SK-N-SH (cell line): ENCODE measurements at regions not wholly inside any gene's neighbourhood (a gene's known extent, or its start where the extent isn't known, plus 50 kb on each side); places are given as distances from the start of the nearest gene placed in this dataset.

ENCODE experiments used
- CTCF ChIA-PET: fragments of 300-600, 350-600 bp; formaldehyde crosslinking; extraction: SDS; loops from one replicate; lab custom pipeline; 2021; lab: Yijun Ruan, JAX
- POLR2A ChIA-PET: fragments of 350-600 bp; sonication (Branson Sonifier 250); formaldehyde crosslinking; extraction: SDS; loops from one replicate; lab custom pipeline; 2020; ENCODE audit warnings: antibody characterized with exemption, inconsistent platforms; lab: Yijun Ruan, JAX
- DNase-seq: peaks from one replicate; pipeline ENCODE4 v3.0.0; 2012
- H2AFZ ChIP-seq: fragments of 200-600 bp; sonication (generic); 2 replicates; pipeline ENCODE4 v1.8.1; 2016; ENCODE audit warnings: antibody characterized with exemption, mild to moderate bottlenecking, low read depth
- H3F3A ChIP-seq: fragments of 200-600 bp; sonication (generic); replicated peaks from 2 replicates; pipeline ENCODE3; 2016; ENCODE audit warnings: antibody characterized with exemption, mild to moderate bottlenecking; ENCODE audit not compliant: insufficient read depth
- H3K27ac ChIP-seq, 2 experiments: fragments of 200-500 bp in 1 of 2; fragments of 200-600 bp in 1 of 2; sonication (Bioruptor generic) in 1 of 2; sonication (generic), shearing (Covaris generic) in 1 of 2; 2 replicates each; pipeline versions ENCODE4 v1.5.1 to v1.6.1; 2014 to 2016; ENCODE audit warnings: low read depth in 2 of 2, inconsistent platforms in 1 of 2, low read length in 1 of 2, mild to moderate bottlenecking in 1 of 2, mixed read lengths in 1 of 2
- H3K27me3 ChIP-seq: fragments of 200-600 bp; sonication (generic), shearing (Covaris generic); 2 replicates; pipeline ENCODE4 v1.6.1; 2016; ENCODE audit warnings: mixed run types; ENCODE audit not compliant: insufficient read depth
- H3K36me3 ChIP-seq, 2 experiments: fragments of 200-500 bp in 1 of 2; fragments of 200-600 bp in 1 of 2; sonication (Bioruptor generic) in 1 of 2; sonication (generic) in 1 of 2; replicated peaks in 1 of 2; 2 replicates each; pipeline versions ENCODE3 to v1.5.1; 2014 to 2016; ENCODE audit warnings: low read length in 1 of 2, mild to moderate bottlenecking in 1 of 2; ENCODE audit not compliant: insufficient read depth in 2 of 2, control insufficient read depth in 1 of 2
- H3K4me1 ChIP-seq, 2 experiments: fragments of 200-500 bp in 1 of 2; fragments of 200-600 bp in 1 of 2; sonication (Bioruptor generic) in 1 of 2; sonication (generic), shearing (Covaris generic) in 1 of 2; 2 replicates each; pipeline versions ENCODE4 v1.5.1 to v1.6.1; 2014 to 2016; ENCODE audit warnings: low read depth in 1 of 2, low read length in 1 of 2, mixed run types in 1 of 2; ENCODE audit not compliant: insufficient read depth in 2 of 2, control insufficient read depth in 1 of 2
- H3K4me2 ChIP-seq: fragments of 200-600 bp; sonication (generic), shearing (Covaris generic); 2 replicates; pipeline ENCODE4 v1.6.1; 2017; ENCODE audit warnings: mixed run types
- H3K4me3 ChIP-seq, 2 experiments: fragments of 200-500 bp in 1 of 2; fragments of 200-600 bp in 1 of 2; sonication (Bioruptor generic) in 1 of 2; sonication (generic), shearing (Covaris generic) in 1 of 2; 2 replicates each; pipeline versions ENCODE4 v1.5.1 to v1.8.1; 2014 to 2016; ENCODE audit warnings: low read depth in 2 of 2, inconsistent platforms in 1 of 2, low read length in 1 of 2, mild to moderate bottlenecking in 1 of 2, mixed read lengths in 1 of 2, moderate library complexity in 1 of 2
- H3K79me2 ChIP-seq: fragments of 200-600 bp; sonication (generic); 2 replicates; pipeline ENCODE4 v1.8.1; 2017; ENCODE audit warnings: mild to moderate bottlenecking; ENCODE audit not compliant: insufficient read depth
- H3K9ac ChIP-seq: fragments of 200-600 bp; sonication (generic); 2 replicates; pipeline ENCODE4 v1.6.1; 2017; ENCODE audit warnings: mixed run types
- H3K9me2 ChIP-seq: fragments of 200-600 bp; sonication (generic); 2 replicates; pipeline ENCODE4 v1.6.1; 2017; ENCODE audit warnings: mixed run types
- H3K9me3 ChIP-seq: fragments of 200-600 bp; sonication (generic); 2 replicates; pipeline ENCODE4 v1.6.1; 2017; ENCODE audit warnings: mixed run types, mild to moderate bottlenecking, moderate library complexity
- H4K20me1 ChIP-seq: fragments of 200-600 bp; sonication (generic); 2 replicates; pipeline ENCODE4 v1.6.1; 2017; ENCODE audit warnings: mild to moderate bottlenecking, mixed run types; ENCODE audit not compliant: insufficient read depth
- CHD2 ChIP-seq: fragments of 150-350 bp; IDR thresholded peaks from 2 replicates; pipeline ENCODE4 v1.6.1; 2018; ENCODE audit warnings: low read length; ENCODE audit not compliant: partially characterized antibody
- EP300 ChIP-seq, 2 experiments: IDR thresholded peaks; 2 replicates each; pipeline versions ENCODE4 v1.4.0 to v1.6.1; 2012; ENCODE audit warnings: borderline replicate concordance in 1 of 2, low read depth in 1 of 2, low read length in 1 of 2
- FOSL2 ChIP-seq: IDR thresholded peaks from 2 replicates; pipeline ENCODE4 v1.4.0; 2012; ENCODE audit warnings: low read depth, mild to moderate bottlenecking, moderate library complexity, borderline replicate concordance
- FOXM1 ChIP-seq: IDR thresholded peaks from 2 replicates; pipeline ENCODE4 v1.4.0; 2012; ENCODE audit warnings: low read depth, mild to moderate bottlenecking
- GATA2 ChIP-seq: sonication (generic); formaldehyde crosslinking; IDR thresholded peaks from 2 replicates; pipeline ENCODE4 v1.5.0; 2020; ENCODE audit warnings: mild to moderate bottlenecking, missing genetic modification reagents
- MEF2A ChIP-seq: IDR thresholded peaks from 2 replicates; pipeline ENCODE4 v1.4.0; 2012; ENCODE audit warnings: low read depth, borderline replicate concordance
- MXI1 ChIP-seq: IDR thresholded peaks from 2 replicates; pipeline ENCODE4 v1.6.1; 2012; ENCODE audit warnings: mild to moderate bottlenecking, low read depth, low read length, improper control_type of control experiment
- NFIC ChIP-seq: IDR thresholded peaks from 2 replicates; pipeline ENCODE4 v1.4.0; 2012; ENCODE audit warnings: borderline replicate concordance
- RXRA ChIP-seq: IDR thresholded peaks from 2 replicates; pipeline ENCODE4 v1.4.0; 2012; ENCODE audit warnings: low read depth, mild to moderate bottlenecking, borderline replicate concordance
- SMC3 ChIP-seq: IDR thresholded peaks from 2 replicates; pipeline ENCODE4 v1.6.1; 2012; ENCODE audit warnings: low read depth, low read length, improper control_type of control experiment
- TAF1 ChIP-seq: IDR thresholded peaks from 2 replicates; pipeline ENCODE4 v1.6.1; 2012; ENCODE audit warnings: low read depth, mild to moderate bottlenecking, low read length, moderate library complexity, borderline replicate concordance
- ZBTB33 ChIP-seq: IDR thresholded peaks from 2 replicates; pipeline ENCODE4 v1.4.0; 2012; ENCODE audit warnings: low read depth, borderline replicate concordance
- WGBS: methylation state at CpG from one replicate; pipeline ENCODE4 v1.1.6; 2017; ENCODE audit warnings: low lambda C conversion rate; 5-methylcytosine and 5-hydroxymethylcytosine counted together
- TF ChIP-seq, protein P1 (sequence below): IDR thresholded peaks from 2 replicates; pipeline ENCODE4 v1.6.1; 2012; ENCODE audit warnings: mild to moderate bottlenecking, low read depth, low read length, moderate library complexity
- TF ChIP-seq, protein P2 (sequence below): fragments of 150-350 bp; IDR thresholded peaks from 2 replicates; pipeline ENCODE4 v1.6.1; 2016; ENCODE audit warnings: mild to moderate bottlenecking, low read depth, low read length

- TF ChIP-seq, protein P1, sequence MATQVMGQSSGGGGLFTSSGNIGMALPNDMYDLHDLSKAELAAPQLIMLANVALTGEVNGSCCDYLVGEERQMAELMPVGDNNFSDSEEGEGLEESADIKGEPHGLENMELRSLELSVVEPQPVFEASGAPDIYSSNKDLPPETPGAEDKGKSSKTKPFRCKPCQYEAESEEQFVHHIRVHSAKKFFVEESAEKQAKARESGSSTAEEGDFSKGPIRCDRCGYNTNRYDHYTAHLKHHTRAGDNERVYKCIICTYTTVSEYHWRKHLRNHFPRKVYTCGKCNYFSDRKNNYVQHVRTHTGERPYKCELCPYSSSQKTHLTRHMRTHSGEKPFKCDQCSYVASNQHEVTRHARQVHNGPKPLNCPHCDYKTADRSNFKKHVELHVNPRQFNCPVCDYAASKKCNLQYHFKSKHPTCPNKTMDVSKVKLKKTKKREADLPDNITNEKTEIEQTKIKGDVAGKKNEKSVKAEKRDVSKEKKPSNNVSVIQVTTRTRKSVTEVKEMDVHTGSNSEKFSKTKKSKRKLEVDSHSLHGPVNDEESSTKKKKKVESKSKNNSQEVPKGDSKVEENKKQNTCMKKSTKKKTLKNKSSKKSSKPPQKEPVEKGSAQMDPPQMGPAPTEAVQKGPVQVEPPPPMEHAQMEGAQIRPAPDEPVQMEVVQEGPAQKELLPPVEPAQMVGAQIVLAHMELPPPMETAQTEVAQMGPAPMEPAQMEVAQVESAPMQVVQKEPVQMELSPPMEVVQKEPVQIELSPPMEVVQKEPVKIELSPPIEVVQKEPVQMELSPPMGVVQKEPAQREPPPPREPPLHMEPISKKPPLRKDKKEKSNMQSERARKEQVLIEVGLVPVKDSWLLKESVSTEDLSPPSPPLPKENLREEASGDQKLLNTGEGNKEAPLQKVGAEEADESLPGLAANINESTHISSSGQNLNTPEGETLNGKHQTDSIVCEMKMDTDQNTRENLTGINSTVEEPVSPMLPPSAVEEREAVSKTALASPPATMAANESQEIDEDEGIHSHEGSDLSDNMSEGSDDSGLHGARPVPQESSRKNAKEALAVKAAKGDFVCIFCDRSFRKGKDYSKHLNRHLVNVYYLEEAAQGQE = no peak
- TF ChIP-seq SMC3 (no peak), NFIC (no peak), FOSL2 (no peak)
Observed at GRCh38 chr7:109049366-109049765, 479.7 kb downstream of the DNAJB9 start (continued).

- CTCF ChIA-PET = no interaction called here
- H3K4me3 ChIP-seq = no peak overlapping the region
- POLR2A ChIA-PET = no interaction called here
Observed at GRCh38 chr7:109059089-109059488, 489.4 kb downstream of the DNAJB9 start.

More at GRCh38 chr7:109059089-109059488, 489.4 kb downstream of the DNAJB9 start:
- Histone ChIP-seq H3K4me2 (no peak overlapping the region), H3F3A (peaks cover 3% of the 10 kb centered on the region), H4K20me1 (no peaks in the 10 kb centered on the region), H3K9ac (no peak overlapping the region), H3K27ac (no peak overlapping the region), H3K27me3 (no peaks in the 10 kb centered on the region), H3K36me3 (peaks cover 0 to 2% of the 10 kb centered on the region in 2 experiments), H3K4me1 (no peaks in the 10 kb centered on the region), H3K9me3 (no peaks in the 10 kb centered on the region), H2AFZ (no peak overlapping the region), H3K79me2 (no peaks in the 10 kb centered on the region), H3K9me2 (0 out of 2 replicates have a peak, but pooled peaks cover 12% of the 10 kb centered on the region)
- no peak for DNase-seq
- TF ChIP-seq RXRA = no peak
- no peak for TF ChIP-seq MEF2A
- no peak for TF ChIP-seq ZBTB33
- TF ChIP-seq EP300 (IDR thresholded peaks at IDR 0.05; ENCODE audit: borderline replicate concordance in 1 of 2, low read depth in 1 of 2, low read length in 1 of 2) = no peak
- no peak for TF ChIP-seq CHD2
- no peak for TF ChIP-seq FOXM1
- no peak for TF ChIP-seq SMC3
- TF ChIP-seq MXI1 = no peak
- TF ChIP-seq TAF1 = no peak
- TF ChIP-seq, protein P2, sequence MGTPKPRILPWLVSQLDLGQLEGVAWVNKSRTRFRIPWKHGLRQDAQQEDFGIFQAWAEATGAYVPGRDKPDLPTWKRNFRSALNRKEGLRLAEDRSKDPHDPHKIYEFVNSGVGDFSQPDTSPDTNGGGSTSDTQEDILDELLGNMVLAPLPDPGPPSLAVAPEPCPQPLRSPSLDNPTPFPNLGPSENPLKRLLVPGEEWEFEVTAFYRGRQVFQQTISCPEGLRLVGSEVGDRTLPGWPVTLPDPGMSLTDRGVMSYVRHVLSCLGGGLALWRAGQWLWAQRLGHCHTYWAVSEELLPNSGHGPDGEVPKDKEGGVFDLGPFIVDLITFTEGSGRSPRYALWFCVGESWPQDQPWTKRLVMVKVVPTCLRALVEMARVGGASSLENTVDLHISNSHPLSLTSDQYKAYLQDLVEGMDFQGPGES = no peak
- no peak for TF ChIP-seq FOSL2
- TF ChIP-seq GATA2 (CRISPR knock-in tag) = no peak
- WGBS = 0% methylated on average over 1 of the region's 1 CpG
